ENCODE measurements at regions not wholly inside any gene's neighbourhood (a gene's known extent, or its start where the extent isn't known, plus 50 kb on each side); places are given as distances from the start of the nearest gene placed in this dataset.

DNA sequence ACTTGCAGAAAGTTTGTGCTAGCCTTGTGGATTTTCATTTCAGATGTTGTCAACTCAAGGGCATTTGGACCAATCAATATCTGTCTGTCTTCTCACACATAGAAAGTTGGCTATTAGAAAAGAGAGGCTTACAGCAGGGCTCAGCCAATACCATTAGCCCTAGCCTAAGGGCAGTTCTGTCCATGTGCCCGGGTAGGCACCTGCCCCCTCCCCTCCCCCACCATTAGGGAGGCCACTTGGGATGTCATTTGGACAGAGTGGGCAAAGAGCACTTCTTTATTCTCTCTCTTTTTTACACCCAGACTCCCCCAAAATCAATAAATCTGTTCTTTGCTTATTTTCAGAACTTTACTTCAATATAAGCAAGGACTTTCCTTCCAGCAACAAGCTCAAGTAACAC, 188.5 kb upstream of the MKI67 start:
- TF ChIP-seq, protein P1, sequence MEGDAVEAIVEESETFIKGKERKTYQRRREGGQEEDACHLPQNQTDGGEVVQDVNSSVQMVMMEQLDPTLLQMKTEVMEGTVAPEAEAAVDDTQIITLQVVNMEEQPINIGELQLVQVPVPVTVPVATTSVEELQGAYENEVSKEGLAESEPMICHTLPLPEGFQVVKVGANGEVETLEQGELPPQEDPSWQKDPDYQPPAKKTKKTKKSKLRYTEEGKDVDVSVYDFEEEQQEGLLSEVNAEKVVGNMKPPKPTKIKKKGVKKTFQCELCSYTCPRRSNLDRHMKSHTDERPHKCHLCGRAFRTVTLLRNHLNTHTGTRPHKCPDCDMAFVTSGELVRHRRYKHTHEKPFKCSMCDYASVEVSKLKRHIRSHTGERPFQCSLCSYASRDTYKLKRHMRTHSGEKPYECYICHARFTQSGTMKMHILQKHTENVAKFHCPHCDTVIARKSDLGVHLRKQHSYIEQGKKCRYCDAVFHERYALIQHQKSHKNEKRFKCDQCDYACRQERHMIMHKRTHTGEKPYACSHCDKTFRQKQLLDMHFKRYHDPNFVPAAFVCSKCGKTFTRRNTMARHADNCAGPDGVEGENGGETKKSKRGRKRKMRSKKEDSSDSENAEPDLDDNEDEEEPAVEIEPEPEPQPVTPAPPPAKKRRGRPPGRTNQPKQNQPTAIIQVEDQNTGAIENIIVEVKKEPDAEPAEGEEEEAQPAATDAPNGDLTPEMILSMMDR (IDR thresholded peaks at IDR 0.05; ENCODE audit: borderline replicate concordance, extremely low read depth, low read length, poor library complexity, severe bottlenecking) = no peak
- TF ChIP-seq EZH2 (IDR thresholded peaks at IDR 0.05; ENCODE audit: borderline replicate concordance, low read depth, low read length, severe bottlenecking) = no peak
